Large intestine (tissue), 3 donors: ENCODE measurements at regions not wholly inside any gene's neighbourhood (a gene's known extent, or its start where the extent isn't known, plus 50 kb on each side); places are given as distances from the start of the nearest gene placed in this dataset.

Source experiments
- DNase-seq, 2 donors: peaks; one replicate each; pipeline versions ENCODE4 v3.0.0 to v3.0.0-alpha.2; 2013
- H3K27ac ChIP-seq: one replicate; pipeline ENCODE4 v1.5.1; 2013; ENCODE audit warnings: low read length
- H3K27me3 ChIP-seq: 2 replicates; pipeline ENCODE4 v1.6.1; 2013; ENCODE audit warnings: low read length; ENCODE audit not compliant: control insufficient read depth, insufficient read depth
- H3K36me3 ChIP-seq: 2 replicates; pipeline ENCODE4 v1.6.1; 2013; ENCODE audit warnings: low read length; ENCODE audit not compliant: control insufficient read depth, insufficient read depth
- H3K4me1 ChIP-seq: one replicate; pipeline ENCODE4 v1.6.1; 2013; ENCODE audit warnings: low read length; ENCODE audit not compliant: control insufficient read depth, insufficient read depth
- H3K4me3 ChIP-seq: one replicate; pipeline ENCODE4 v1.5.1; 2013; ENCODE audit warnings: low read length
- H3K9me3 ChIP-seq: one replicate; pipeline ENCODE4 v1.6.1; 2013; ENCODE audit warnings: mild to moderate bottlenecking, low read depth, low read length, moderate library complexity; ENCODE audit not compliant: control insufficient read depth
- WGBS: methylation state at CpG from one replicate; pipeline ENCODE4 v1.1.5; 2013; ENCODE audit warnings: low lambda C conversion rate; ENCODE audit not compliant: insufficient coverage; 5-methylcytosine and 5-hydroxymethylcytosine counted together

DNA sequence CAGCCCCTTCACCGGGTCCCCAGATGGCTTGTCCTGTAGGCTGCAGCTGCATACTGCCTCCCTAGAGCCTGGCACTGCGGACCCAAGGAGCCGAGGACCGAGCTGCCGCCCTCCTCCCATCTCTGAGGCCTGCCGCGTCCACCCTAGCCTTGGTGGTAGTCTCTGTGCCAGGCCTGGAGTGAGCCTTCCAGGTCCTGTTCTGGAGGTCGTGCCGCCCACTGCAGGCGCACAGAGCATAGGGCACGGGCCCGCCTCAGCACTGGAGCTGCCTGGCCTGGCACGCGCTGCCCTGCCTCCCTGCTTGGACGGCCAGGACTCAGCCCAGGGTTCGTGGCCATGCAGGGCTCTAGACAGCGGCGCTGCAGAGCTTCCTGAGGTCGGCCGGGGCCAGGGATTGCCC, 239.5 kb downstream of the DCDC2C start:
- no CpG with 5 or more reads among the region's 20 CpGs for WGBS
- Histone ChIP-seq H3K36me3 (no peaks in the 10 kb centered on the region), H3K27me3 (no peaks in the 10 kb centered on the region), H3K27ac (no peak overlapping the region), H3K4me3 (no peak overlapping the region), H3K9me3 (peaks cover 8% of the 10 kb centered on the region), H3K4me1 (no peaks in the 10 kb centered on the region)
- no peak for DNase-seq

DNA sequence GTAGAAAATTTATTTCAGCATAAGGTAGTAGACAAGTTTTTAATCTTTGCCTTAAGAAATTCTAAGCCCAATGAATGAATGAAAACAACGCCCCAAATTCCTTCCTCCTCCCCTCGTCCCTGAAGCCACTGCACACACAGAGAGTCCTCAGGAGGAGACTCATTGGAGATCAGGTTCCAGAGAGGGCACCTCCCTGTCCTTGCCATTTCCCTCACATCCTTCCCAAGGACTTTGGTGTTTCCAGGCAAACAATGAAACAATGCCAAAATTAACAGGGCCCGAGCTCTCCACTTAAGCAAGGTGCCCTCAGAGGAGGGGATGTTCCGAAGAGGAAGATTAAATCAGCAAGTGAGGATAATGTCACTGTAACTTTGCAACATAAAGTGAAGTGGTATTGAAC, 240.7 kb downstream of the DCDC2C start:
- H3K27ac ChIP-seq = no peak overlapping the region
- no peaks in the 10 kb centered on the region for H3K4me1 ChIP-seq
- DNase-seq = no peak
- H3K9me3 ChIP-seq = peaks cover 8% of the 10 kb centered on the region
- 83% methylated on average over 1 of the region's 4 CpGs for WGBS
- H3K36me3 ChIP-seq = no peaks in the 10 kb centered on the region
- no peaks in the 10 kb centered on the region for H3K27me3 ChIP-seq
- no peak overlapping the region for H3K4me3 ChIP-seq

DNA sequence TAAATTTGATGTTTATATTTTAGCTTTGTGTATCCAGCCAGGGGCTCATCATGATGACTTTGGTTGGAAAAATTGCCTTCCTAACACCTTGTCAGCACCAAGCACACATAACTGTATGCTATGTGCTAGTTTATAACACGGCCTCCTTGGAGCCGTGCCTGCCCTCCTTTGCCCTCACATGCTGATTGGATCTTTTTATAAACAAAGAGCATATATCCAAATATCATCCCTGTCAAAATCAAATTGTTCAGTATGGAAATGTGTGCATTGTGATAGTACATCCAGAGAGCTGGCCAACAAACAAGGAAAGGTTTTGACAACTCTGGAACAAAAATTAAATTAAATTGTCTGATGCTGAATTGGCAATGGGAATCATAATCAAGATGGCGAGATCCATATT, 241.5 kb downstream of the DCDC2C start:
- no peaks in the 10 kb centered on the region for H3K36me3 ChIP-seq
- WGBS = no CpG with 5 or more reads among the region's 3 CpGs
- no peak overlapping the region for H3K27ac ChIP-seq
- no peaks in the 10 kb centered on the region for H3K27me3 ChIP-seq
- H3K4me1 ChIP-seq = no peaks in the 10 kb centered on the region
- H3K9me3 ChIP-seq = peaks cover 8% of the 10 kb centered on the region
- no peak overlapping the region for H3K4me3 ChIP-seq
- no peak for DNase-seq

DNA sequence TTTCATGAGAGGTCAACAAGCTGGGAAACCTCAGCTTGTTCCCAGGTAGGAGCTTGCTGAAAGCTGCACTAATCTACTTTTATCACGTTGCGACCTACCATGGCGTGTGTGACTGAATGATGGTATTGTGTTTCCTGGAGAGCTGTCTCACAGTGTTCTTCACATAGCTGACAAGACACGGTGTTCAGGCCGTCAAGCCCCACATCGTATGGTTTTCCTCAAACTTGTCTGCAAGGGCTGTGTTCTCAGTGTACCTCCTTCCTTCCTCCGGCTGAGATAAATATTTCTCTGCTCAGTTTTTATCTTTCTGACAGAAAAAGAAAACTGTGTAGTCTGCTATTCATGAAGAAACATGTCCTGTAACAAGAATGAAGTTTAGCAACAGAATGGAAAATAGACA, 244.8 kb downstream of the DCDC2C start:
- 68% methylated on average over 4 of the region's 7 CpGs for WGBS
- Histone ChIP-seq H3K9me3 (peaks cover 3% of the 10 kb centered on the region), H3K36me3 (no peaks in the 10 kb centered on the region), H3K4me3 (no peak overlapping the region), H3K4me1 (no peaks in the 10 kb centered on the region), H3K27me3 (no peaks in the 10 kb centered on the region), H3K27ac (no peak overlapping the region)
- no peak for DNase-seq

DNA sequence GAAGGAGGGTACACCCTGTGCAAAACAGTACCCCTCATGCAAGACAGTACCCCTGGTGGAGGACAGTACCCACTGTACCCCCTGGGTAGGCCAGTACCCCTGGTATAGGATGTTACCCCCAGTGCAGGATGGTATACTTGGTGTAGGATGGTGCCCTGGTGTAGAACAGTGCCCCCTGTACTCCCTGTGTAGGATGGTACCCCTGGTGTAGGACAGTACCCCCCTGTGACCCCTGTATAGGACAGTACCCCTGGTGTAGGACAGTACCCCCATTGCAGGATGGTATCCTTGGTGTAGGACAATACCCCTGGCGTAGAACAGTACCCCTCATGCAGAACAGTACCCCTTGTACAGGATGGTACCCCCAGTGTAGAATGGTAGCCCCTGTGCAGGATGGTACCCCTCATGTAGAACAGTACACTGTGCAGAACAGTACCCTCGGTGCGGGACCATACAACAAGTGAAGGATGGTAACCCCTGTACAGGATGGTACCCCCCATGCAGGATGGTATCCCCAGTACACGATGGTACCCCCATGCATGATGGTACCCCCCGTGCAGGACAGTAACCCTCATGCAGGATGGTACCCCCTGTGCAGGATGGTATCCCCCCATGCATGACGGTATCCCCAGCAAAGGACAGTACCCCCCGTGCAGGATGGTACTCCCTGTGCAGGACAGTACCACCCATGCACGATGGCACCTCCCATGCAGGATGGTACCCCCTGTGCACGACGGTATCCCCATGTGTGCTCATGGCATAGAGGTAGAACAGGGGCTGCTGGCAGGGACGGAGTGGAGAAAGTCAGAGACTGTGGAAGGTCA, 248.0 kb downstream of the DCDC2C start:
- no peak for DNase-seq
- H3K9me3 ChIP-seq = peaks cover 3% of the 10 kb centered on the region
- WGBS = 50% methylated on average over 1 of the region's 11 CpGs
- no peaks in the 10 kb centered on the region for H3K4me1 ChIP-seq
- H3K27ac ChIP-seq = no peak overlapping the region
- no peak overlapping the region for H3K4me3 ChIP-seq
- H3K27me3 ChIP-seq = no peaks in the 10 kb centered on the region
- no peaks in the 10 kb centered on the region for H3K36me3 ChIP-seq

DNA sequence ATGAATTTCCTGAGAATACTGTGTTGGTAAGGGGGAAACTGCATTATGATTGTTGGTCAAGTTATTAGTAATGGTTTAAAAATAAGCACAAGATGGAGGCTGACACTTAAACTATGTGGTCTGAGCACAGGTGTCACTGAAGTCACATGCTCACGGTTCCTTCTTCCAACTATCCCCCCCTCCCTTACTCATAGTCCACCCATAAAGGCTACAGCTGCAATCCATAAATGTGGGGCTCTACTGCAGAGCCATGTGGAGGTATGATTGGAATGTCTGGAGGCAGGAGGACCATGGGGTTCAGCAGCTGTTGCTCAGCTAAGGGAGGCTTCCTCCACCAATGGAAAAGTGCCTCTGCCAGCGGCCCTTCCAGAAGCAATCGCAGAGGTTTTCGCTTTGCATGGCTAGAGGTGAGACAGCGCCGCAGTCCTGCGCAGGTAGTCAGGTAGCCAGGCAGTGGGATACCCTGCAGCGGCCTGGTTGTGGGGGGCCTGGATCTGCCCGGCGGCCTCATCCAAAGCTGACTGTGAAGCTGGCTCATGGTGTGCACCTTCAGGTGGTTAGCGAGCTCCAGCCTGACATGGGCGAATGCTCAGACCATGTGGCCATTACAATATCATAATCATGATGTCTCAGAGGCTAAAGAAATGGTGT, 249.6 kb downstream of the DCDC2C start:
- Histone ChIP-seq H3K9me3 (no peaks in the 10 kb centered on the region), H3K36me3 (no peaks in the 10 kb centered on the region), H3K4me3 (no peak overlapping the region), H3K27me3 (no peaks in the 10 kb centered on the region), H3K4me1 (no peaks in the 10 kb centered on the region), H3K27ac (no peak overlapping the region)
- DNase-seq = no peak
- no CpG with 5 or more reads among the region's 12 CpGs for WGBS

DNA sequence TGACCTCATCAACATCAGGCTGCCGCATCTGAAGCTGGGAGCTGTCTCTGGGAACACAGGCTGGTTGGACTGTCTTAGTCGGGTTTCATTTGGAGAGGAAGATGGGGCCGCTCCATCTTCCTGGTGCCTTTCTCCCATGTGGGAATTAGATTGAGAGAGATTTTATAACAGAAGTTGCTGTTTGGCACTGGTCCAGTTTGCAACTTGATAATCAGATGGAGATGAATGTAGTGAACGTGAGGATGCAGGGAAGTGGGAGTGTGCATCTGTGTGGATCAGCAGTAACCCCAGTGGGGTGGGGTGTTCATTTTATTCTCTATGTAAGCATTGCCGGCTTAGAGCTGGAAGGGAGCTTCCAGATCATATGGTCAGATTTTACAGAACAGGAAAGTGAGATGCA, 250.9 kb downstream of the DCDC2C start:
- WGBS = no CpG with 5 or more reads among the region's 5 CpGs
- no peak for DNase-seq
- Histone ChIP-seq H3K9me3 (no peaks in the 10 kb centered on the region), H3K4me1 (no peaks in the 10 kb centered on the region), H3K27me3 (no peaks in the 10 kb centered on the region), H3K4me3 (no peak overlapping the region), H3K27ac (no peak overlapping the region), H3K36me3 (no peaks in the 10 kb centered on the region)

DNA sequence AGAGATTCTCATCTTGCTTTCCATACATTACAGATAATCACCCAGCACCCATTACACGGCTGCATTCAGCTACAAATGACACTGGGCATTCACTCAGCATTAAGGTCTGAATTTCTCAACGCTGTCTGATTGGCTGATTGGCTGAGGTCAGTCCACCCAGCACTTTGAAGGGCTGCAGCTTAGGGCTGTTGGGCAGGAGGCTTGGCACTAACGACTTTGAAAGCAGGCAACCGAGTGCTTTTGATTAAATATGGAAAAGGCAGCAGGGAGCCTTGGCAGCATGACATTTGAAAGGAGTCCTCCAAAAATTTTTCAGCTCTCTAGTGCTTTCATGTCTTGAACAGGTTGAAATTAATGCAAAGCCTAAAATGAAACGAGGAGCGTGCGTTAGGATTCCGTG, 253.0 kb downstream of the DCDC2C start:
- no peaks in the 10 kb centered on the region for H3K27me3 ChIP-seq
- H3K4me3 ChIP-seq = no peak overlapping the region
- no peak overlapping the region for H3K27ac ChIP-seq
- no peaks in the 10 kb centered on the region for H3K9me3 ChIP-seq
- 100% methylated on average over 1 of the region's 8 CpGs for whole genome bisulfite sequencing
- no peaks in the 10 kb centered on the region for H3K4me1 ChIP-seq
- DNase-seq = no peak
- H3K36me3 ChIP-seq = no peaks in the 10 kb centered on the region

DNA sequence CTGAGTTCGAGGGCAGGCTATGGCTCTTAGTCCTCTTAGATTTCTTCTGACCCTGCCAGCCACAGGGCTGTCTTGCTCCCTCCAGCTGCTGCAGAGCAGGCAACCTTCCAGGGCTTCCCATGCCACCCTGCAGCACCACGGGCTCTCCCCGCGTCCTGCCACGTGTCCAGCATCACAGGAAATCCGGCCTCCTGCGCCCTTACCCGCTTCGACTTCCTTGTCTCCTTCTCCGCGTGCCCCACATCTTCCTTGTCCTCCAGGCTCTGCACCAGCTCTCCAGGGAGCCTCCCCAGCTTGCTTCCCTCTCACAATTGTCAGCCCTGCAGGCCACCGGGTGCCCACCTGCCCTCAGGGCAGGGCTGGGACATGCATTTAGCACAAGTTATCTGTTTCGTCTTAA, 253.5 kb downstream of the DCDC2C start:
- no peaks in the 10 kb centered on the region for H3K36me3 ChIP-seq
- no peak for DNase-seq

DNA sequence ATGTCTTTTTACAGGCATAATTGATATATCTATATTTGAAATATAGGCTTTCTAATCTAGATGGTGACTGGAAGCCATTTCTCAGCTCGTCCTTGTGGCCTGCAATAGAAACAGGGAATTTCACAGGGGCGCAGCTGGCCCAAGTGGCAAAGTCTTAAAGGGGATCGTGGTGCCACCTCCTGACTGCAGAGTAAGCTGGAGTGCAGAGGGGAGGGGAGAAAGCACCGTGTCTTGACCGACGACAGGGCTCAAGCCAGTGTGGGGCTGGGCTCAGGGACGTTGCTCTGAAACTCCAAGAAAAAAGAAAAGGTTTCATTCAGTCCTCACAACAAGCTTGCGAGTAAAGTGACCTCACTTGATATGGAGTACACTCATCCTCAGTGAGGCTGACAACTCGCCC, 255.1 kb downstream of the DCDC2C start:
- WGBS = no CpG with 5 or more reads among the region's 9 CpGs
- no peak overlapping the region for H3K27ac ChIP-seq
- no peaks in the 10 kb centered on the region for H3K9me3 ChIP-seq
- H3K36me3 ChIP-seq = no peaks in the 10 kb centered on the region
- no peaks in the 10 kb centered on the region for H3K4me1 ChIP-seq
- no peaks in the 10 kb centered on the region for H3K27me3 ChIP-seq
- DNase-seq = no peak
- H3K4me3 ChIP-seq = no peak overlapping the region

More for the DNA sequence above, 253.5 kb downstream of the DCDC2C start:
- Histone ChIP-seq H3K9me3 (no peaks in the 10 kb centered on the region), H3K27me3 (no peaks in the 10 kb centered on the region), H3K4me1 (no peaks in the 10 kb centered on the region), H3K4me3 (no peak overlapping the region), H3K27ac (no peak overlapping the region)
- no CpG with 5 or more reads among the region's 13 CpGs for WGBS

DNA sequence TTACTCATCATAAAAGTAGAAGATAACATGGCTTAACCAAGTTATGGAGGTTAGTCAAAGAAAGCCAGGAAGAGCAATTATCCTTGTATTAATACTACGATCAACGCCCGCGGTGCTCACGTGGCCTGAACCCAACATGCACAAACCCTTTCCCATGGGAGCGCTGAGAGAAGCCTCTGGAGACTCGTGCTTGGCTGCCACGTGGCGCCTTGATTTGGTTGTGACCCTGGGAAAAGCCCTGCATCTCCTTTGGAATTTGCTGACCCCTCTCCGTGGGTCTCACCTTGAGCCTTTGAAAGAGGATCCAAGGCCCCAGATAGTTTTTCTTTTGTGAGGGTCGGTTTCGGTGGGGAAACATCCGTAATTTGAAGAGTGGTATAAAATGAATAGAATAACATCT, 255.6 kb downstream of the DCDC2C start:
- H3K27ac ChIP-seq = no peak overlapping the region
- 12% methylated on average over 3 of the region's 13 CpGs for WGBS
- H3K36me3 ChIP-seq = no peaks in the 10 kb centered on the region
- H3K4me3 ChIP-seq = no peak overlapping the region
- DNase-seq = no peak
- H3K9me3 ChIP-seq = no peaks in the 10 kb centered on the region
- H3K27me3 ChIP-seq = no peaks in the 10 kb centered on the region
- H3K4me1 ChIP-seq = no peaks in the 10 kb centered on the region
